Left ventricle myocardium inferior (tissue), 1 donor: ENCODE measurements at regions not wholly inside any gene's neighbourhood (a gene's known extent, or its start where the extent isn't known, plus 50 kb on each side); places are given as distances from the start of the nearest gene placed in this dataset.

Experiments used
- DNase-seq: peaks from one replicate; pipeline ENCODE4 v3.0.0-alpha.2; 2020
- H3K27ac ChIP-seq: fragments of 200-600 bp; replicated peaks from 2 replicates; pipeline ENCODE4 v1.8.0; 2021
- H3K27me3 ChIP-seq: fragments of 200-600 bp; 2 replicates; pipeline ENCODE4 v1.8.0; 2021; ENCODE audit warnings: low read depth
- H3K36me3 ChIP-seq: fragments of 200-600 bp; 2 replicates; pipeline ENCODE4 v1.8.0; 2021
- H3K4me1 ChIP-seq: fragments of 200-600 bp; 2 replicates; pipeline ENCODE4 v1.8.0; 2021
- H3K4me3 ChIP-seq: fragments of 200-600 bp; 2 replicates; pipeline ENCODE4 v1.8.0; 2021; ENCODE audit warnings: mild to moderate bottlenecking, moderate library complexity
- H3K9me3 ChIP-seq: fragments of 200-600 bp; replicated peaks from 2 replicates; pipeline ENCODE4 v1.8.0; 2021
- intact Hi-C: fragments of 100-400 bp; cut with micrococcal nuclease; formaldehyde crosslinking; loops from one replicate; pipeline ENCODE4 v1.11.0; 2022
- TF ChIP-seq, protein P1 (sequence below): fragments of 200-600 bp; IDR thresholded peaks from 2 replicates; pipeline ENCODE4 v1.8.0; 2021; ENCODE audit warnings: antibody characterized with exemption, mild to moderate bottlenecking, borderline replicate concordance
- donor health status: DM: no; HTN: yes; CAD: no; lungs with severe emphysema.

- DNase-seq = no peak
- no peak overlapping the region for H3K27ac ChIP-seq
These were observed 383.1 kb downstream of the TSN start for GRCh38 chr2:122138561-122138960.

GRCh38 chr2:122139739-122140420 lies 384.4 kb downstream of the TSN start:
- Histone ChIP-seq H3K27ac (no peak overlapping the region), H3K4me3 (no peak overlapping the region), H3K4me1 (no peaks in the 10 kb centered on the region), H3K9me3 (peaks cover 8% of the 10 kb centered on the region), H3K27me3 (no peaks in the 10 kb centered on the region), H3K36me3 (no peaks in the 10 kb centered on the region)
- DNase-seq = no peak
- TF ChIP-seq, protein P1, sequence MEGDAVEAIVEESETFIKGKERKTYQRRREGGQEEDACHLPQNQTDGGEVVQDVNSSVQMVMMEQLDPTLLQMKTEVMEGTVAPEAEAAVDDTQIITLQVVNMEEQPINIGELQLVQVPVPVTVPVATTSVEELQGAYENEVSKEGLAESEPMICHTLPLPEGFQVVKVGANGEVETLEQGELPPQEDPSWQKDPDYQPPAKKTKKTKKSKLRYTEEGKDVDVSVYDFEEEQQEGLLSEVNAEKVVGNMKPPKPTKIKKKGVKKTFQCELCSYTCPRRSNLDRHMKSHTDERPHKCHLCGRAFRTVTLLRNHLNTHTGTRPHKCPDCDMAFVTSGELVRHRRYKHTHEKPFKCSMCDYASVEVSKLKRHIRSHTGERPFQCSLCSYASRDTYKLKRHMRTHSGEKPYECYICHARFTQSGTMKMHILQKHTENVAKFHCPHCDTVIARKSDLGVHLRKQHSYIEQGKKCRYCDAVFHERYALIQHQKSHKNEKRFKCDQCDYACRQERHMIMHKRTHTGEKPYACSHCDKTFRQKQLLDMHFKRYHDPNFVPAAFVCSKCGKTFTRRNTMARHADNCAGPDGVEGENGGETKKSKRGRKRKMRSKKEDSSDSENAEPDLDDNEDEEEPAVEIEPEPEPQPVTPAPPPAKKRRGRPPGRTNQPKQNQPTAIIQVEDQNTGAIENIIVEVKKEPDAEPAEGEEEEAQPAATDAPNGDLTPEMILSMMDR = no peak
- intact Hi-C loops = no loop called here

More at GRCh38 chr2:122138561-122138960, 383.1 kb downstream of the TSN start:
- peaks cover 8% of the 10 kb centered on the region for H3K9me3 ChIP-seq
- no peaks in the 10 kb centered on the region for H3K27me3 ChIP-seq
- intact Hi-C loops = no loop called here
- no peaks in the 10 kb centered on the region for H3K4me1 ChIP-seq
- H3K36me3 ChIP-seq = no peaks in the 10 kb centered on the region
- no peak overlapping the region for H3K4me3 ChIP-seq
- TF ChIP-seq, protein P1 = no peak

- Histone ChIP-seq H3K4me3 (no peak overlapping the region), H3K36me3 (no peaks in the 10 kb centered on the region), H3K9me3 (peaks cover 8% of the 10 kb centered on the region), H3K4me1 (no peaks in the 10 kb centered on the region), H3K27me3 (peaks cover 3% of the 10 kb centered on the region), H3K27ac (no peak overlapping the region)
- TF ChIP-seq, protein P1 = no peak
- no peak for DNase-seq
- intact Hi-C loops = no loop called here
These were observed 389.4 kb downstream of the TSN start for GRCh38 chr2:122144884-122145283.

GRCh38 chr2:122145856-122146255 lies 390.4 kb downstream of the TSN start:
- peaks cover 8% of the 10 kb centered on the region for H3K9me3 ChIP-seq
- H3K36me3 ChIP-seq = no peaks in the 10 kb centered on the region
- intact Hi-C loops = no loop called here
- H3K4me3 ChIP-seq = no peak overlapping the region
- no peak for DNase-seq
- TF ChIP-seq, protein P1 = no peak
- no peaks in the 10 kb centered on the region for H3K4me1 ChIP-seq
- H3K27ac ChIP-seq = no peak overlapping the region
- peaks cover 3% of the 10 kb centered on the region for H3K27me3 ChIP-seq

DNA sequence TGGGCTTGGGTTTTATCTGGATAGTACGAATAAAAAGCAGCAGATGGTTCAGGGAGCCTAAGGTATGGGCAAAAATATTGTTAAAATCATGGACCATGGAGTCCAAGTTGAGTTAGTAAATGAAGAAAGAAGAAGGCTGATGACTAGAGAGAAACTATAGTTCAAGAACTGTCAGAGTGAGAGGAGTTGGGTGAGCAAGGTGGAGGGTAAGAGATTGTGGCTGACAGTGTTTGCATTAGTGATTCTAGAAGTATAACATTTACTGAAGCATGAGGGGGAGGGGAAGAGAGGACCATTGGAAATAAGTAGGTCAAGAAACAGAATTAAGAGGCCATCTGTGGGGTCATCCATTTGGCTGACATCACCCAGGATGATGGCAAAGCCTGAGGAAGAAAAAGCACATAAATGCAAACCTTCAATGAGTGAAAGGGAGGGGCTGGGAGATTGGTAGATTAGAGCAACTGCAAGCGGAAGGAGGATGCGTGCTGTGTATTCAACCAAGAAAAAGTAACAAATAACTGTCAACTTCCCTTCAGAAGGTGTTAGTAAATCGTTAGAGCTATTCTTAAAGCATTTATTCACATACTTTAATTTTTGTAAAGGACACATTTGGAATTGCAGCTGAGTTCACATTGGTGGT lies 392.8 kb downstream of the TSN start:
- no peak overlapping the region for H3K4me3 ChIP-seq
- H3K9me3 ChIP-seq = no peaks in the 10 kb centered on the region
- intact Hi-C loops = no loop called here
- no peak overlapping the region for H3K27ac ChIP-seq
- peaks cover 3% of the 10 kb centered on the region for H3K27me3 ChIP-seq
- no peak for DNase-seq
- TF ChIP-seq, protein P1 = no peak
- no peaks in the 10 kb centered on the region for H3K4me1 ChIP-seq
- H3K36me3 ChIP-seq = no peaks in the 10 kb centered on the region
